ENCODE measurements at regions not wholly inside any gene's neighbourhood (a gene's known extent, or its start where the extent isn't known, plus 50 kb on each side); places are given as distances from the start of the nearest gene placed in this dataset.

DNA sequence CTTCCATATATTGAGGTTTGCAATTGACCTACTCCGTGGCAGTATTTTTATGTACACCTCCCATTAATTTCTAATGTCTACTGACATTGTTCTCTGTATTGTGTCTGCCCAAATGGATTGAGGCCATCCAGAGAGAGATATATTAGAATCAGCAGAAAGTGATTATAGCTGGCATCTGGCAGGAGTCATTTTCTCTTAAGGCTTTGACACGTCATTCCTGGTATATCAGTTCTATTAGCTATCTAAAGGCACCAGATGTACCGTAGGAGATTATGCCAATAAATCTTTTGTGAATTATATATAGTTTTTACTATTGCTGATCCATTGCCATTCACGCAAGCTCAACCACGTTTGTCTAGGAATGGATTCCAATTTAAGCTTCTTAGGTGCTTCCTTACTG lies 1026.4 kb upstream of the IGFBP7 start:
- no peak overlapping the region for H3K27ac ChIP-seq (ENCODE audit: low read depth in 2 of 2, low read length in 2 of 2)
- no peaks in the 10 kb centered on the region for H3K36me3 ChIP-seq (ENCODE audit: control insufficient read depth in 2 of 2, insufficient read depth in 2 of 2, low read length in 2 of 2)
- no peak overlapping the region for H3K4me3 ChIP-seq (ENCODE audit: low read length in 2 of 2)
- H3K9me3 ChIP-seq (ENCODE audit: control insufficient read depth in 2 of 2, low read length in 2 of 2) = no peaks in the 10 kb centered on the region
- H3K4me1 ChIP-seq (ENCODE audit: control insufficient read depth in 2 of 2, insufficient read depth in 2 of 2, low read length in 2 of 2) = no peaks in the 10 kb centered on the region
- H3K9ac ChIP-seq (ENCODE audit: low read depth in 1 of 2, low read length in 2 of 2) = no peak overlapping the region
- H3K27me3 ChIP-seq (ENCODE audit: control insufficient read depth in 2 of 2, insufficient read depth in 2 of 2, low read length in 2 of 2) = no peaks in the 10 kb centered on the region

DNA sequence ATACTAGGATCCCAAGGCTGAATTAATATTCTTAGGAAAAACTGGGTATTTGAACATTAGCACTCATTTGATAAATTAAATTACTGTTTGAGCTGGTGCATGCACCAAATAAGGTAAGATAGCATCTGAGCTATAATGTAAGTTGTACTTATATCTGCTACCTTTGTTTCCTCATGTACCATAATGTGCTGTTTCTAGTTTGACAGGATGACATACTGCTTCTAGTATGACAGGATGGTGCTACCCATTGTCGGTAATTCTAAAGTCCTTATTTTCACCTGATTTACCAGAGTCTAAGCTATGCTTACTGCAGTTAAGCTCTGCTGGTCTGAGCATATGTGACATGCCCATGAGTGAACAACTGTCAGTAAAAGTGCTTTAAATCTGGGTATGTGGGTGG lies 1017.5 kb upstream of the IGFBP7 start:
- H3K27ac ChIP-seq (ENCODE audit: low read depth in 2 of 2, low read length in 2 of 2) = no peak overlapping the region
- no peaks in the 10 kb centered on the region for H3K27me3 ChIP-seq (ENCODE audit: control insufficient read depth in 2 of 2, insufficient read depth in 2 of 2, low read length in 2 of 2)

DNA sequence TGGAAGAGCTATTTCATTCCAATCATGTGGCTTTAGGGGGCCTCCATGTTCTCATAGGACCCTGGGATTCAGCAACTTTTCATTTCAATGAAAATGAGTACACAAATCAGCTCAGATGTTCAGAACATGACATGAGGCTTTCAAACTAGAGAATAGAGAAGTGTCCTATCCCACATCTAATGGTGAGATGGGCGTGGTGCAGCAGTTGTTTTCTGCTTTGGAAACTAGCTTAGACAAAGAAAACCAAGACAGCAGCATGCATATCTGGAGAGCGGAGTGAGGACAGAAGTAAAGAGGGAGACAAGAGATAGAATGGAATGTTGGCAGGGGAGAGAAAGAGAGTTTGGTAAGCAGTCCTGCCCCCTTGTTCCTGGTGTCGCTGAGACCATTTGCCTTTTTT lies 1009.1 kb upstream of the IGFBP7 start:
- H3K9ac ChIP-seq (ENCODE audit: low read depth in 1 of 2, low read length in 2 of 2) = no peak overlapping the region

More for the DNA sequence above, 1017.5 kb upstream of the IGFBP7 start:
- Histone ChIP-seq H3K36me3 (ENCODE audit: control insufficient read depth in 2 of 2, insufficient read depth in 2 of 2, low read length in 2 of 2) (no peaks in the 10 kb centered on the region), H3K9me3 (ENCODE audit: control insufficient read depth in 2 of 2, low read length in 2 of 2) (no peaks in the 10 kb centered on the region), H3K4me3 (ENCODE audit: low read length in 2 of 2) (no peak overlapping the region), H3K4me1 (ENCODE audit: control insufficient read depth in 2 of 2, insufficient read depth in 2 of 2, low read length in 2 of 2) (no peaks in the 10 kb centered on the region), H3K9ac (ENCODE audit: low read depth in 1 of 2, low read length in 2 of 2) (no peak overlapping the region)

DNA sequence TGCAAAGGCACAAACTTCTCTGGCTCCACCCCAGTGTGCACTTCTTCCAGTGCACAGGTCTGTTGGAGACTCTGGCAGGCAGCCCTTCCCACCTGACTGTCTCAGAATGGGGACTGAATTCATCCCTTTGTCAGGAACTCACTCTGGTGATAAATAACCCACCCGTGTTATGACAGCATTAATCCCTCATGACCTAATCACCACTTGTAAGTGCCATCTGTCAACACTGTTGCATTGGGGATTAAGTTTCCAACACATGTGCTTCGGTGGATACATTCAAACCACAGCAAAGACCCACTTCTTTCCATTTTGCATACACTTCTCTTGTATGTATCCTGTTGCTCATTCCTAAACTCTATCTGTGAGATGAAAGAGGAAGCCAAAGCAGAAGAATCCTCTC lies 1002.9 kb upstream of the IGFBP7 start:
- Histone ChIP-seq H3K9me3 (ENCODE audit: control insufficient read depth in 2 of 2, low read length in 2 of 2) (no peaks in the 10 kb centered on the region), H3K27ac (ENCODE audit: low read depth in 2 of 2, low read length in 2 of 2) (no peak overlapping the region), H3K36me3 (ENCODE audit: control insufficient read depth in 2 of 2, insufficient read depth in 2 of 2, low read length in 2 of 2) (no peaks in the 10 kb centered on the region), H3K27me3 (ENCODE audit: control insufficient read depth in 2 of 2, insufficient read depth in 2 of 2, low read length in 2 of 2) (no peaks in the 10 kb centered on the region), H3K4me1 (ENCODE audit: control insufficient read depth in 2 of 2, insufficient read depth in 2 of 2, low read length in 2 of 2) (no peaks in the 10 kb centered on the region), H3K9ac (ENCODE audit: low read depth in 1 of 2, low read length in 2 of 2) (no peak overlapping the region), H3K4me3 (ENCODE audit: low read length in 2 of 2) (no peak overlapping the region)

More for the DNA sequence above, 1009.1 kb upstream of the IGFBP7 start:
- Histone ChIP-seq H3K36me3 (ENCODE audit: control insufficient read depth in 2 of 2, insufficient read depth in 2 of 2, low read length in 2 of 2) (no peaks in the 10 kb centered on the region), H3K4me1 (ENCODE audit: control insufficient read depth in 2 of 2, insufficient read depth in 2 of 2, low read length in 2 of 2) (no peaks in the 10 kb centered on the region), H3K9me3 (ENCODE audit: control insufficient read depth in 2 of 2, low read length in 2 of 2) (no peaks in the 10 kb centered on the region), H3K27ac (ENCODE audit: low read depth in 2 of 2, low read length in 2 of 2) (no peak overlapping the region), H3K27me3 (ENCODE audit: control insufficient read depth in 2 of 2, insufficient read depth in 2 of 2, low read length in 2 of 2) (no peaks in the 10 kb centered on the region), H3K4me3 (ENCODE audit: low read length in 2 of 2) (no peak overlapping the region)

DNA sequence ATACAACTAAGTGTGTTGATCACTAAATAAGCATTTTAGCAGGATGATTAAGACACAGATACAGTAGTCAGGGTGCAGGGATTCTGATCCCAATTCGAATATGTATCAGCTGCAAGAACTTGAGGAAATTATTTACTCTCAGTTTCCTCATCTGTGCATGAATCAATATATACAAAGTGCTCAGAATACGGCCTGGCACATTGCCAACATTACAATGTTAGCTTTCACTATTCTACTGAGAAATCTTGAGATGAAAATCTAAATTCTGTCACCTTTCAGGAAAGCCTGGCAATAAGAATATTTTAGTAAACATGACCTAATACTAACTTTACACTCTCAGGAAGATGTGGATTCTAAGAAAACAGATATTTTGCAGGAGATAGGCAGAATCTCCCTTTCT lies 1001.6 kb upstream of the IGFBP7 start:
- no peaks in the 10 kb centered on the region for H3K9me3 ChIP-seq (ENCODE audit: control insufficient read depth in 2 of 2, low read length in 2 of 2)
- no peaks in the 10 kb centered on the region for H3K36me3 ChIP-seq (ENCODE audit: control insufficient read depth in 2 of 2, insufficient read depth in 2 of 2, low read length in 2 of 2)
- no peak overlapping the region for H3K9ac ChIP-seq (ENCODE audit: low read depth in 1 of 2, low read length in 2 of 2)
- H3K27ac ChIP-seq (ENCODE audit: low read depth in 2 of 2, low read length in 2 of 2) = no peak overlapping the region
- no peaks in the 10 kb centered on the region for H3K27me3 ChIP-seq (ENCODE audit: control insufficient read depth in 2 of 2, insufficient read depth in 2 of 2, low read length in 2 of 2)
- H3K4me3 ChIP-seq (ENCODE audit: low read length in 2 of 2) = no peak overlapping the region
- H3K4me1 ChIP-seq (ENCODE audit: control insufficient read depth in 2 of 2, insufficient read depth in 2 of 2, low read length in 2 of 2) = no peaks in the 10 kb centered on the region

DNA sequence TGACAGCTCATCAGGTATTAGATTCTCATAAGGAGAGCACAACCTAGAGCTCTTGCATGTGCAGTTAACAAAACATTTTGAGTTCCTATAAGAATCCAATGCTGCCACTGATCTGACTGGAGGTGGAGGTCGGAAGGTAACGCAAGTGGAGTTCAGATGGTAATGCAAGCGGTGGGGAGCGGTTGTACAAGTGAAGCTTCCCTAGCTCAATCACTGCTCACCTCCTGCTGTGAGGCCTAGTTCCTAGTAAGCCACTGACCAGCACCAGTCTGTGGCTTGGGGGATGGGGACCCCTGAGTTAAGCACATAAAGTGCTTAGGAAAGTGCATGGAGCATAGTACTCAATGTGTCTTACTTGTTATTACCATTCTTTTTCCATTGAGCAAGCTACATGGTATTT lies 983.2 kb upstream of the IGFBP7 start:
- H3K27ac ChIP-seq (ENCODE audit: low read depth in 2 of 2, low read length in 2 of 2) = no peak overlapping the region
- no peaks in the 10 kb centered on the region for H3K36me3 ChIP-seq (ENCODE audit: control insufficient read depth in 2 of 2, insufficient read depth in 2 of 2, low read length in 2 of 2)
- H3K27me3 ChIP-seq (ENCODE audit: control insufficient read depth in 2 of 2, insufficient read depth in 2 of 2, low read length in 2 of 2) = no peaks in the 10 kb centered on the region
- no peak overlapping the region for H3K4me3 ChIP-seq (ENCODE audit: low read length in 2 of 2)
- no peaks in the 10 kb centered on the region for H3K4me1 ChIP-seq (ENCODE audit: control insufficient read depth in 2 of 2, insufficient read depth in 2 of 2, low read length in 2 of 2)
- H3K9ac ChIP-seq (ENCODE audit: low read depth in 1 of 2, low read length in 2 of 2) = no peak overlapping the region
- H3K9me3 ChIP-seq (ENCODE audit: control insufficient read depth in 2 of 2, low read length in 2 of 2) = no peaks in the 10 kb centered on the region

DNA sequence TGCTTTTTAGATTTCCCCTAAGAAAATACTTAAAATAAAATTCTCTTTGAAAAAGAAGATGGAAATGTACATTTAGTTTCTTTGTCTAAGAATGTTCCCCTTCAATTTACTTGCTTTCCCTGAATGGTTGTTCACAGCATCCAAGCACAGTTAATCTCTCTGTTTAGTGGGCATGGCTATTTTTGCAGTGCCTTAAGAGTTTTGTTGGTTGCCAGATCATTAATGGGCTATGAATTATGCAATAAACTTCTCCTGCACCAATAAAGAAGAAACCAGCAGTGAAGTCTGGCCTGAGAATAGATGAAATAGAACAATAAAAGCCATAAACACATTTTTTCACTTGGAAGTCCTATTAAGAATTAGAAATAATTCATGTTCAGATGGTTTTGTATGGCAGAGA lies 980.4 kb upstream of the IGFBP7 start:
- Histone ChIP-seq H3K27ac (ENCODE audit: low read depth in 2 of 2, low read length in 2 of 2) (no peak overlapping the region), H3K9ac (ENCODE audit: low read depth in 1 of 2, low read length in 2 of 2) (no peak overlapping the region), H3K4me3 (ENCODE audit: low read length in 2 of 2) (no peak overlapping the region), H3K9me3 (ENCODE audit: control insufficient read depth in 2 of 2, low read length in 2 of 2) (no peaks in the 10 kb centered on the region), H3K27me3 (ENCODE audit: control insufficient read depth in 2 of 2, insufficient read depth in 2 of 2, low read length in 2 of 2) (no peaks in the 10 kb centered on the region), H3K4me1 (ENCODE audit: control insufficient read depth in 2 of 2, insufficient read depth in 2 of 2, low read length in 2 of 2) (no peaks in the 10 kb centered on the region), H3K36me3 (ENCODE audit: control insufficient read depth in 2 of 2, insufficient read depth in 2 of 2, low read length in 2 of 2) (no peaks in the 10 kb centered on the region)

DNA sequence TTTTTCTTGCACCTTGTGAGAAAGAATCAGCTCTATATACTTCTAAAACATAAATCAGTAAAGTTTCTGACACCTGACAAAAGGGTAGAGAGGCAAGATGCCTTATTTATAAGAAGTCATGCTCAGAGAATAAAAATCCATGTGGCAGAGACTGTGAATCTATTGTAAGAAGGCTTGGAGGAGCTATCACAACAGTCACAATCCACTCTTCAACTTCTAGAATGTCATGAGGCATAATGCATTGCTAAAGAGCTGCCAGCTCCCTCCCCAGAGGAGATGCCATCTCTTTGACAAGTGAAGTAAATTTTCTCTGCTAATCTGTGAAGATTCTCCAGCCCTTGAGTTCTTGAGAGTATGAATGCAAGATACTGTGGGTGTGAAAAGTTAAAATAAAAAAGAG lies 971.2 kb upstream of the IGFBP7 start:
- no peak overlapping the region for H3K9ac ChIP-seq (ENCODE audit: low read depth in 1 of 2, low read length in 2 of 2)
- no peaks in the 10 kb centered on the region for H3K27me3 ChIP-seq (ENCODE audit: control insufficient read depth in 2 of 2, insufficient read depth in 2 of 2, low read length in 2 of 2)
- H3K4me1 ChIP-seq (ENCODE audit: control insufficient read depth in 2 of 2, insufficient read depth in 2 of 2, low read length in 2 of 2) = no peaks in the 10 kb centered on the region
- H3K27ac ChIP-seq (ENCODE audit: low read depth in 2 of 2, low read length in 2 of 2) = no peak overlapping the region
- H3K9me3 ChIP-seq (ENCODE audit: control insufficient read depth in 2 of 2, low read length in 2 of 2) = no peaks in the 10 kb centered on the region
- no peak overlapping the region for H3K4me3 ChIP-seq (ENCODE audit: low read length in 2 of 2)
- no peaks in the 10 kb centered on the region for H3K36me3 ChIP-seq (ENCODE audit: control insufficient read depth in 2 of 2, insufficient read depth in 2 of 2, low read length in 2 of 2)

DNA sequence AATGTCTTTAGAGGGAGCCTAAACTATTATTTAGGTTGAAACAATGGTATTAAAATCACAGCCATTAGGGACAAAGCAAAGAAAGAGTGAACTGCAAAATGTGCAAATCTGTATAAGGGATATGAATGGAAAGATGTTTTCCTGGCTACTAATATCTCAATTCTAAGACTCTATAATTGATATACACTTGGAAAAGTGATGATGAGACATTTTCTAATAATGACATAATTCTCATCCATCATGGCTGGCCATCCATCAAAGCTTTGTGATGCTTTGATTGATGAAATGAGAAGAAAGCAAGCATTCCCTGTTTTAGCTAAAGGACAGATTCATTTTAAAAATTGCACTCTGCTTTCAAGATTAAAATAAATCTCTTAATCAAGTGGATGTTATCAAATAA lies 965.5 kb upstream of the IGFBP7 start:
- H3K4me3 ChIP-seq (ENCODE audit: low read length in 2 of 2) = no peak overlapping the region
- no peak overlapping the region for H3K27ac ChIP-seq (ENCODE audit: low read depth in 2 of 2, low read length in 2 of 2)
- no peaks in the 10 kb centered on the region for H3K4me1 ChIP-seq (ENCODE audit: control insufficient read depth in 2 of 2, insufficient read depth in 2 of 2, low read length in 2 of 2)
- H3K9ac ChIP-seq (ENCODE audit: low read depth in 1 of 2, low read length in 2 of 2) = no peak overlapping the region
- H3K27me3 ChIP-seq (ENCODE audit: control insufficient read depth in 2 of 2, insufficient read depth in 2 of 2, low read length in 2 of 2) = no peaks in the 10 kb centered on the region
- no peaks in the 10 kb centered on the region for H3K36me3 ChIP-seq (ENCODE audit: control insufficient read depth in 2 of 2, insufficient read depth in 2 of 2, low read length in 2 of 2)
- no peaks in the 10 kb centered on the region for H3K9me3 ChIP-seq (ENCODE audit: control insufficient read depth in 2 of 2, low read length in 2 of 2)

DNA sequence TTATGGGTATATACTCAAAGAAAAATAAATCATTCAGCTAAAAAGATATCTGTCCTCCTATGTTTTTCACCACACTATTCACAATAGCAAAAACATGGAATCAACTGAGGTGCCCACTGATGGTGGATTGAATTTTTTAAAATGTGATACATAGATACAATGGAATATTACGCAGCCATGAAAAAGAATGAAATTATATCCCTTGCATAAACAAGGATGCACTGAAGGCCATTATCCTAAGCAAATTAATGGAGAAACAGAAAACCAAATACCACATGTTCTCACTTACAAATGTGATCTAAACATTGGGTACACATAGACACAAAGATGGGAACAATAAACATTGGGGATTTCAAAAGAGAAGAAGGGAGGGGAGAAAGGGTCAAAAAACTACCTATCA lies 964.2 kb upstream of the IGFBP7 start:
- H3K36me3 ChIP-seq (ENCODE audit: control insufficient read depth in 2 of 2, insufficient read depth in 2 of 2, low read length in 2 of 2) = no peaks in the 10 kb centered on the region
- no peak overlapping the region for H3K27ac ChIP-seq (ENCODE audit: low read depth in 2 of 2, low read length in 2 of 2)
- no peaks in the 10 kb centered on the region for H3K9me3 ChIP-seq (ENCODE audit: control insufficient read depth in 2 of 2, low read length in 2 of 2)
- no peaks in the 10 kb centered on the region for H3K27me3 ChIP-seq (ENCODE audit: control insufficient read depth in 2 of 2, insufficient read depth in 2 of 2, low read length in 2 of 2)
- H3K4me1 ChIP-seq (ENCODE audit: control insufficient read depth in 2 of 2, insufficient read depth in 2 of 2, low read length in 2 of 2) = no peaks in the 10 kb centered on the region
- H3K9ac ChIP-seq (ENCODE audit: low read depth in 1 of 2, low read length in 2 of 2) = no peak overlapping the region
- H3K4me3 ChIP-seq (ENCODE audit: low read length in 2 of 2) = no peak overlapping the region

DNA sequence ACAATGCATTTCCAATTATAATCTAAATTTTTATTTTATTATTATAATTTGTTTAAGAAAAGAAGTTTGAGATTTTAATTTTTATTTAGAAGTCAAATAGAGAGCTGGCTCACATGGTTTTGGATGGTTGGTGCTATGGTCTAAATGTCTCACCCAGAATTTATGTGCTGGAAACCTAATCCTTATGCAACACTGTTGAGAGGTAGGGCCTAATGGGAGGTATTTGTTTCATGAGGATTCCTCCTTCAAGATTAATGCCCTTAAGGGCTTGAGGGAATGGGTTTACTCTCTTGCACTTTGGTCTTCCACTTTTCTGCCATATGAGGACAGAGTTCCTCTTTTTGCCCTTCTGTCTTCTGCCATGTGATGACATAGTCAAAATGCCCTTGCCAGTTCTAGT lies 960.5 kb upstream of the IGFBP7 start:
- H3K9me3 ChIP-seq (ENCODE audit: control insufficient read depth in 2 of 2, low read length in 2 of 2) = no peaks in the 10 kb centered on the region
- no peak overlapping the region for H3K4me3 ChIP-seq (ENCODE audit: low read length in 2 of 2)
- H3K27me3 ChIP-seq (ENCODE audit: control insufficient read depth in 2 of 2, insufficient read depth in 2 of 2, low read length in 2 of 2) = no peaks in the 10 kb centered on the region
- H3K4me1 ChIP-seq (ENCODE audit: control insufficient read depth in 2 of 2, insufficient read depth in 2 of 2, low read length in 2 of 2) = no peaks in the 10 kb centered on the region
- H3K36me3 ChIP-seq (ENCODE audit: control insufficient read depth in 2 of 2, insufficient read depth in 2 of 2, low read length in 2 of 2) = no peaks in the 10 kb centered on the region
- H3K27ac ChIP-seq (ENCODE audit: low read depth in 2 of 2, low read length in 2 of 2) = no peak overlapping the region
- no peak overlapping the region for H3K9ac ChIP-seq (ENCODE audit: low read depth in 1 of 2, low read length in 2 of 2)

Measured in mucosa of rectum (tissue), 2 donors.